IPS-15b (cell line): ENCODE measurements at regions not wholly inside any gene's neighbourhood (a gene's known extent, or its start where the extent isn't known, plus 50 kb on each side); places are given as distances from the start of the nearest gene placed in this dataset.
A peak's percentile ranks its signal among the peaks of the same experiment; 100 is the strongest.
"Not testable (repeated sequence)": the region's sequence is repeated elsewhere in the genome, so short reads cannot be mapped to it uniquely, and the experiment has no call there.

Source experiments
- H3K27me3 ChIP-seq: one replicate; pipeline ENCODE4 v1.6.1; 2013; ENCODE audit warnings: low read length; ENCODE audit not compliant: control insufficient read depth, insufficient read depth
- H3K36me3 ChIP-seq: one replicate; pipeline ENCODE4 v1.6.1; 2013; ENCODE audit warnings: low read length; ENCODE audit not compliant: control insufficient read depth, insufficient read depth
- H3K4me1 ChIP-seq: one replicate; pipeline ENCODE4 v1.6.1; 2013; ENCODE audit warnings: mild to moderate bottlenecking, low read length; ENCODE audit not compliant: control insufficient read depth, insufficient read depth
- H3K4me3 ChIP-seq: one replicate; pipeline ENCODE4 v1.5.1; 2013; ENCODE audit warnings: low read depth, low read length
- H3K9ac ChIP-seq: one replicate; pipeline ENCODE4 v1.6.1; 2013; ENCODE audit warnings: low read depth, mild to moderate bottlenecking, low read length
- H3K9me3 ChIP-seq: one replicate; pipeline ENCODE4 v1.6.1; 2013; ENCODE audit warnings: mild to moderate bottlenecking, low read length; ENCODE audit not compliant: control insufficient read depth, insufficient read depth

DNA sequence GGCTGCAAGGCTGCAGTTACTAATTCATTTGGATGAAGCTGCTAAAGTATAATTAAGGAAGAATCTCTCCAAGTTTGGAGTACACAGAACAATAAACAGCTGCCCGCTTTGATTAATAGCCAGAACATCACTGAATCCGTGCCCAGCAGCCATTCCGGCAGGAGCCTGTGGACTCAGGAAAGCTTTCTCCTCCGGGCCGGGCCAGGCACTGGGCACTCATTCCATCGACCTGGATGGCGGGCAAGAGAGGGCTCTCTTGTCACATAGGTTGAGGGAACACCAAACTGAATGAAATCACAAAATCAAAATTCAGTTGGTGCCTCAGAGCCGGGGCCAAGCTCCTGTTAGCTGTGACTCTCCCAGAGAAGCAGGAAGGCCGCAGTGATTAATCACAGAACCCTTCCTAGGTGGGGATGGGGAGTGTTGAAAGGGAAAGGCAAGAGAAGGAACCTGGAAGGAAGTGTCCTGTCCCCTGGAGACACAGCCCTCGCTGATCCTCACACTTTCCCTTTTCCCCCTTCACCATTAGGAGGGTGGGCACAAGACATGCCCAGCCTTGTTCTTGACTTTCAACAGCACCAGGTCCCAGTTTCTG is 306.7 kb downstream of the NPHP4 start:
- Histone ChIP-seq H3K9ac (no peak overlapping the region), H3K4me3 (no peak overlapping the region), H3K27me3 (no peaks in the 10 kb centered on the region), H3K9me3 (no peaks in the 10 kb centered on the region), H3K4me1 (no peaks in the 10 kb centered on the region), H3K36me3 (no peaks in the 10 kb centered on the region)

DNA sequence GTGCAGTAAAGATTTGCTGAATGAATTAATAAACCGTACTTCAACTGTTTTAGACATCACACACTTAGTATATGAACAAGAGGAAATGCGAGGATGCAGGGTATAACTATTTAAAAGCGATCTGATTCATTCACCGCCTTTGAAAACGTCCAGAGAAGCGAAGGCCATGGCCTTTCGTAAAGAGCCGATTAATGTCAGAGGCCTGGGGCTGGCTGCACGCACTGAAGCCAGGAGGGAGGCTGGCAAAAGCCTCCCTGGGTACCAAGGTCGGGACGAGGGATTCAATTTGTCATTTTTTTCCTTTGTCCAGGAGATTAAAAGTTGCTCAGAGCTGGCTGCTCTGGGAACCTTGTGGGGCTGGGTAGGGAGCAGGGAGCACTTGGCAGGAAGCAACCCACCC is 307.4 kb downstream of the NPHP4 start:
- Histone ChIP-seq H3K4me1 (no peaks in the 10 kb centered on the region), H3K27me3 (no peaks in the 10 kb centered on the region), H3K4me3 (no peak overlapping the region), H3K36me3 (no peaks in the 10 kb centered on the region), H3K9me3 (no peaks in the 10 kb centered on the region), H3K9ac (no peak overlapping the region)

- H3K36me3 ChIP-seq, result no peaks in the 10 kb centered on the region
- H3K4me1 ChIP-seq, result no peaks in the 10 kb centered on the region
- H3K9ac ChIP-seq, result no peak overlapping the region
- H3K9me3 ChIP-seq, result no peaks in the 10 kb centered on the region
- H3K4me3 ChIP-seq, result no peak overlapping the region
- no peaks in the 10 kb centered on the region for H3K27me3 ChIP-seq
Observed at GRCh38 chr1:5683446-5683845, 308.8 kb downstream of the NPHP4 start.

DNA sequence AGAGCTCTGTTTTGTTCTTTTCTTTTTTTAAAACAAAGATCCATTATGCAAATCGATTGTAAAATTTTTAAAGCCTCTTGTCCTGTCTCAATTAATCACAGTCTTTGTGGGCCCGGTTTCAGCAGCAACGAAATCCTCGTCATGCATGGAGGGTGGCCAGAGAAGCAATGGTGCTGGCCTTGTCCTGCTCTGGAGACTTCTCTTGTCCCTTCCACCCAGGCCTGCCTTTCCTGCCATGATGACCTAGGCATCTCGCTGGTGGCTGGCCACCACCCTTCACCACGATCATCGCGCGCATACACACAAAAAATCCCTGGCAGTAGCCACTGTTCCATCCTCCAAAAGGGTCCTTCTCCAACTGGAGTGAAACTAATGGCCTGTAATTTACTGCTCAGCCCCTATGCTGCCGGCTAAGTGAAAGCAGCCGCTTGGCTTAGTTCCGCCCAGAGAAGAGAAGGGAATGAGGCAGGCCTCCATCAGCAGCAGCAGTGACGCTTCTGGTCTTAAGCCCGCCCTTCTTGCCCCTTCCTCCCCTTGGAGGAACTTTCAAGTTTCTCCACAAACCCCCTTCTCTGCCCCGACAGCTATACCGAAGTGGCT is 309.5 kb downstream of the NPHP4 start:
- H3K9me3 ChIP-seq, result no peaks in the 10 kb centered on the region
- no peaks in the 10 kb centered on the region for H3K27me3 ChIP-seq
- H3K4me3 ChIP-seq, result no peak overlapping the region
- no peak overlapping the region for H3K9ac ChIP-seq
- no peaks in the 10 kb centered on the region for H3K36me3 ChIP-seq
- H3K4me1 ChIP-seq, result no peaks in the 10 kb centered on the region

DNA sequence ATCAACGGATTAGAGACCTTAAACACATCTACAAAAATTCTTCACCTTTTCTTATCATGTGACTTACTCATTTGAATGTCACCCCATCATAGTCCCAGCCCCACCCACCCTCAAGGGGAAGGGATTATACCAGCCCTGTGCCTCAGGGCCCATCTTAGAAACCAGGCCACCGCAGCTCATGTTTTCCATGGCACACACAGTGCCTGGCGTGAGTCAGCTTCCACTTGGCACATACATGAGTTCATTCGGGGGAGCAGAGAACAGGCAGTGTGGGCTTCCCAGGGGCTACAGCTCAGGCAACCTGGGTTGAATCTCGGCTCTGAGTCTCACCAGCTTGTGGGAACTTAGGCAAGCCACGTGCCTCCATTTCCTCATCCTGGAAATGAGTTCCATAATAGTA is 310.6 kb downstream of the NPHP4 start:
- no peaks in the 10 kb centered on the region for H3K9me3 ChIP-seq
- H3K9ac ChIP-seq, result no peak overlapping the region
- H3K4me3 ChIP-seq, result no peak overlapping the region
- no peaks in the 10 kb centered on the region for H3K4me1 ChIP-seq
- no peaks in the 10 kb centered on the region for H3K36me3 ChIP-seq
- no peaks in the 10 kb centered on the region for H3K27me3 ChIP-seq

DNA sequence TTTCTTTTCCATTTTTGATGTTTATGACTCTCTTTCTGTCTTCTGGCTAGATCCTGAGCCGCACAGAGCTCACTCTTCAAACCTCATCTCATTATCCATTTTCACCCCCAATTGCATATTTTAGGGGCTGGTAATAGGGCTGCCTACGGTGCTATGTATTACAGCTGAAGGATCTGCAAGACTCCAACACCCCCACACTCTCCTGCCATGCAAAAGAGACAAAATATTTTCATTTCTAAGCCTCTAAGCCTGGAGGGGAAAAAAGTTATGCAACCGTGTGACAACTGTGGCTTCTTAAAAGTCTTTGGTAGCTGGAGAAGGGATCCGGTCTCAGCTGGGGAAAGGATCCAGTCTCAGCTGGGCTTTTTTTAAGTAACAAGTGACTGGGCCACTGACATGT is 311.6 kb downstream of the NPHP4 start:
- H3K9ac ChIP-seq, result no peak overlapping the region
- H3K9me3 ChIP-seq, result no peaks in the 10 kb centered on the region
- no peaks in the 10 kb centered on the region for H3K36me3 ChIP-seq
- H3K27me3 ChIP-seq, result no peaks in the 10 kb centered on the region
- H3K4me1 ChIP-seq, result no peaks in the 10 kb centered on the region
- H3K4me3 ChIP-seq, result no peak overlapping the region

- H3K9ac ChIP-seq, result no peak overlapping the region
Observed at GRCh38 chr1:5678759-5679158, 313.5 kb downstream of the NPHP4 start.

GRCh38 chr1:5672355-5672754 is 319.9 kb downstream of the NPHP4 start:
- not testable (repeated sequence) for H3K27me3 ChIP-seq, H3K9me3 ChIP-seq, H3K36me3 ChIP-seq, H3K4me1 ChIP-seq, H3K4me3 ChIP-seq, H3K9ac ChIP-seq

More at GRCh38 chr1:5678759-5679158, 313.5 kb downstream of the NPHP4 start:
- no peaks in the 10 kb centered on the region for H3K4me1 ChIP-seq
- no peak overlapping the region for H3K4me3 ChIP-seq
- H3K36me3 ChIP-seq, result no peaks in the 10 kb centered on the region
- H3K27me3 ChIP-seq, result no peaks in the 10 kb centered on the region
- H3K9me3 ChIP-seq, result no peaks in the 10 kb centered on the region

DNA sequence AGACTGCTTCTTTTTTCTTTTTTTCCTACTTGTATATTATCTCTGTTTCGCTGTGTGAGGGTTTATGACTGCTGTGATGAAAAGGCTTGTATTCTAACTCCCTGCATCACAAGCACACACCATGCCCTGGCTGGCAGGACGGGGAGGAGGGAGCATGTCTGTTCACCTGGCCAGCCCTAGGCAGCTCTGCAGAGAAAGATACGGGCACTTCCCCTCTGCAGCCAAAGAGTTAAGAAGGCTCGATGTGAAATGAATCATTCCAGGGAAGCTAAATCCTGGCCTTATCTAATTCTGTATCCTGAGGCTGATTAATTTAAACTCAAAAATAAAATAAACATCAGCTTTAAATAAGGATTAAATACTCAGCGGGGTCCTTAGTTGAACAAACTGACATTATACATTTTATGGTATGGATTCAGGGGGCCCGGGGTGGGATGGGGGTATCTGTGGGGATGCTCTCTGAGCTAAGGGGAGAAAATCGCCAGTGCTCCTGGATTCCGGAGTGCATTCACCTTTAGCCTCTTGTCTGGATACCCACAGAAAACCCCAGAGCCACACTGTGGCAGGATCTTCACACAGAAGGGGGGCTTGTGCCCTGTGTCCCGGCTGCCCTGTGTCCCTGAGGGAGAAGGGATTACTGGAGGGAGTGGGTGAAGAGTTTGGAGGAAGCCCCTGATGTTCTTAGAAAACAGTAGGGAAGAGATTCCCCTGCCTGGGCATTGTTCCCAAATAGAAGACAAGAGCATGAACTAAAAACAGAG is 321.5 kb downstream of the NPHP4 start:
- no peaks in the 10 kb centered on the region for H3K4me1 ChIP-seq
- H3K4me3 ChIP-seq, result no peak overlapping the region
- H3K9ac ChIP-seq, result no peak overlapping the region
- peaks cover 4% of the 10 kb centered on the region for H3K9me3 ChIP-seq
- H3K36me3 ChIP-seq, result no peaks in the 10 kb centered on the region
- no peaks in the 10 kb centered on the region for H3K27me3 ChIP-seq

- Histone ChIP-seq H3K9me3 (peaks cover 4% of the 10 kb centered on the region), H3K36me3 (no peaks in the 10 kb centered on the region), H3K9ac (no peak overlapping the region), H3K27me3 (no peaks in the 10 kb centered on the region), H3K4me1 (no peaks in the 10 kb centered on the region), H3K4me3 (peak overlapping the region; percentile 35)
Observed at GRCh38 chr1:5667513-5668325, 324.5 kb downstream of the NPHP4 start.

GRCh38 chr1:5664906-5665875 is 327.0 kb downstream of the NPHP4 start:
- H3K9ac ChIP-seq, result no peak overlapping the region
- H3K4me3 ChIP-seq, result no peak overlapping the region
- H3K4me1 ChIP-seq, result no peaks in the 10 kb centered on the region
- H3K27me3 ChIP-seq, result no peaks in the 10 kb centered on the region
- no peaks in the 10 kb centered on the region for H3K9me3 ChIP-seq
- no peaks in the 10 kb centered on the region for H3K36me3 ChIP-seq
